ENCODE measurements at regions not wholly inside any gene's neighbourhood (a gene's known extent, or its start where the extent isn't known, plus 50 kb on each side); places are given as distances from the start of the nearest gene placed in this dataset.

DNA sequence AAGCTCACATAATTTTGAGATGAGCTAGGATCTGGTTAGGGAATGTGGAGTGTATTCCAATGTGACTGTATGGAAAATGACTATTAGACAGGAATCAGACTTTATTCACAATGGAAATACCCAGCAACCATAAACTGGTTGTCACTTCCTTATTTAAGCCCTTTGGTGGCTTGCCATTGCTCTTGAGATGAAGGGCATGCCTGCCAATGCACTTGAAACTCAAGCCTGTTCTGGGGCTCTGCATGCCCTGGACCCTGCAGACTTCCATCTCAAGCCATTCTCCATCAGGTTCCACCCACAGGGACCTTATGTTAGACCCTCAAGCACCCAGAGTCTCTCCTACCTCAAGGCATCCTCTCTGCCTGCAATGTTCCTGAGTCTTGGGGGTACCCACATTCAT lies 145.5 kb downstream of the MPP7 start:
- no peak overlapping the region for H3K4me3 ChIP-seq
- H3K4me2 ChIP-seq (ENCODE audit: insufficient read depth, low read length) = no peak overlapping the region
- TF ChIP-seq, protein P1, sequence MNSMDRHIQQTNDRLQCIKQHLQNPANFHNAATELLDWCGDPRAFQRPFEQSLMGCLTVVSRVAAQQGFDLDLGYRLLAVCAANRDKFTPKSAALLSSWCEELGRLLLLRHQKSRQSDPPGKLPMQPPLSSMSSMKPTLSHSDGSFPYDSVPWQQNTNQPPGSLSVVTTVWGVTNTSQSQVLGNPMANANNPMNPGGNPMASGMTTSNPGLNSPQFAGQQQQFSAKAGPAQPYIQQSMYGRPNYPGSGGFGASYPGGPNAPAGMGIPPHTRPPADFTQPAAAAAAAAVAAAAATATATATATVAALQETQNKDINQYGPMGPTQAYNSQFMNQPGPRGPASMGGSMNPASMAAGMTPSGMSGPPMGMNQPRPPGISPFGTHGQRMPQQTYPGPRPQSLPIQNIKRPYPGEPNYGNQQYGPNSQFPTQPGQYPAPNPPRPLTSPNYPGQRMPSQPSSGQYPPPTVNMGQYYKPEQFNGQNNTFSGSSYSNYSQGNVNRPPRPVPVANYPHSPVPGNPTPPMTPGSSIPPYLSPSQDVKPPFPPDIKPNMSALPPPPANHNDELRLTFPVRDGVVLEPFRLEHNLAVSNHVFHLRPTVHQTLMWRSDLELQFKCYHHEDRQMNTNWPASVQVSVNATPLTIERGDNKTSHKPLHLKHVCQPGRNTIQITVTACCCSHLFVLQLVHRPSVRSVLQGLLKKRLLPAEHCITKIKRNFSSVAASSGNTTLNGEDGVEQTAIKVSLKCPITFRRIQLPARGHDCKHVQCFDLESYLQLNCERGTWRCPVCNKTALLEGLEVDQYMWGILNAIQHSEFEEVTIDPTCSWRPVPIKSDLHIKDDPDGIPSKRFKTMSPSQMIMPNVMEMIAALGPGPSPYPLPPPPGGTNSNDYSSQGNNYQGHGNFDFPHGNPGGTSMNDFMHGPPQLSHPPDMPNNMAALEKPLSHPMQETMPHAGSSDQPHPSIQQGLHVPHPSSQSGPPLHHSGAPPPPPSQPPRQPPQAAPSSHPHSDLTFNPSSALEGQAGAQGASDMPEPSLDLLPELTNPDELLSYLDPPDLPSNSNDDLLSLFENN (IDR thresholded peaks at IDR 0.05; ENCODE audit: low read depth in 2 of 2, low read length in 2 of 2) = no peak
- TF ChIP-seq MBD2 (IDR thresholded peaks at IDR 0.05; ENCODE audit: borderline replicate concordance, low read depth) (no peak), ZZZ3 (IDR thresholded peaks at IDR 0.05) (no peak), CHD2 (IDR thresholded peaks at IDR 0.05; ENCODE audit: low read depth, low read length) (no peak), FOXP1 (CRISPR knock-in tag; IDR thresholded peaks at IDR 0.05) (no peak)
- TF ChIP-seq, protein P2, sequence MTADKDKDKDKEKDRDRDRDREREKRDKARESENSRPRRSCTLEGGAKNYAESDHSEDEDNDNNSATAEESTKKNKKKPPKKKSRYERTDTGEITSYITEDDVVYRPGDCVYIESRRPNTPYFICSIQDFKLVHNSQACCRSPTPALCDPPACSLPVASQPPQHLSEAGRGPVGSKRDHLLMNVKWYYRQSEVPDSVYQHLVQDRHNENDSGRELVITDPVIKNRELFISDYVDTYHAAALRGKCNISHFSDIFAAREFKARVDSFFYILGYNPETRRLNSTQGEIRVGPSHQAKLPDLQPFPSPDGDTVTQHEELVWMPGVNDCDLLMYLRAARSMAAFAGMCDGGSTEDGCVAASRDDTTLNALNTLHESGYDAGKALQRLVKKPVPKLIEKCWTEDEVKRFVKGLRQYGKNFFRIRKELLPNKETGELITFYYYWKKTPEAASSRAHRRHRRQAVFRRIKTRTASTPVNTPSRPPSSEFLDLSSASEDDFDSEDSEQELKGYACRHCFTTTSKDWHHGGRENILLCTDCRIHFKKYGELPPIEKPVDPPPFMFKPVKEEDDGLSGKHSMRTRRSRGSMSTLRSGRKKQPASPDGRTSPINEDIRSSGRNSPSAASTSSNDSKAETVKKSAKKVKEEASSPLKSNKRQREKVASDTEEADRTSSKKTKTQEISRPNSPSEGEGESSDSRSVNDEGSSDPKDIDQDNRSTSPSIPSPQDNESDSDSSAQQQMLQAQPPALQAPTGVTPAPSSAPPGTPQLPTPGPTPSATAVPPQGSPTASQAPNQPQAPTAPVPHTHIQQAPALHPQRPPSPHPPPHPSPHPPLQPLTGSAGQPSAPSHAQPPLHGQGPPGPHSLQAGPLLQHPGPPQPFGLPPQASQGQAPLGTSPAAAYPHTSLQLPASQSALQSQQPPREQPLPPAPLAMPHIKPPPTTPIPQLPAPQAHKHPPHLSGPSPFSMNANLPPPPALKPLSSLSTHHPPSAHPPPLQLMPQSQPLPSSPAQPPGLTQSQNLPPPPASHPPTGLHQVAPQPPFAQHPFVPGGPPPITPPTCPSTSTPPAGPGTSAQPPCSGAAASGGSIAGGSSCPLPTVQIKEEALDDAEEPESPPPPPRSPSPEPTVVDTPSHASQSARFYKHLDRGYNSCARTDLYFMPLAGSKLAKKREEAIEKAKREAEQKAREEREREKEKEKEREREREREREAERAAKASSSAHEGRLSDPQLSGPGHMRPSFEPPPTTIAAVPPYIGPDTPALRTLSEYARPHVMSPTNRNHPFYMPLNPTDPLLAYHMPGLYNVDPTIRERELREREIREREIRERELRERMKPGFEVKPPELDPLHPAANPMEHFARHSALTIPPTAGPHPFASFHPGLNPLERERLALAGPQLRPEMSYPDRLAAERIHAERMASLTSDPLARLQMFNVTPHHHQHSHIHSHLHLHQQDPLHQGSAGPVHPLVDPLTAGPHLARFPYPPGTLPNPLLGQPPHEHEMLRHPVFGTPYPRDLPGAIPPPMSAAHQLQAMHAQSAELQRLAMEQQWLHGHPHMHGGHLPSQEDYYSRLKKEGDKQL (CRISPR knock-in tag; IDR thresholded peaks at IDR 0.05; ENCODE audit: borderline replicate concordance) = no peak
- no peak for FAIRE-seq
- in situ Hi-C loops (cut with MboI) (no loop called here), intact Hi-C loops (cut with micrococcal nuclease) (no loop called here)
- no peaks in the 10 kb centered on the region for H3K9me1 ChIP-seq (ENCODE audit: control insufficient read depth, insufficient read depth, low read length)
- H3K79me2 ChIP-seq (ENCODE audit: control insufficient read depth, insufficient read depth, low read length) = no peaks in the 10 kb centered on the region
- H3K27me3 ChIP-seq (ENCODE audit: control insufficient read depth in 2 of 2, insufficient read depth in 2 of 2, low read length in 2 of 2) = no peaks in the 10 kb centered on the region
- H3K4me1 ChIP-seq (replicated peaks in 1 of 2; ENCODE audit: control insufficient read depth in 2 of 2, insufficient read depth in 2 of 2, low read length in 2 of 2) = no peaks in the 10 kb centered on the region
- ATAC-seq = no peak
- H2AFZ ChIP-seq (ENCODE audit: low read depth, low read length) = no peak overlapping the region
- H4K20me1 ChIP-seq (replicated peaks; ENCODE audit: control insufficient read depth, insufficient read depth, low read length) = no peaks in the 10 kb centered on the region
- ChIA-PET CTCF (ENCODE audit: low intra/inter-chr PET ratio) (no interaction called here), POLR2A (no interaction called here)
- BruUV-seq (replicated peaks) = no TSS peak
- DNase-seq (ENCODE audit: extremely low read depth in 1 of 4, low spot score in 3 of 4) = no peak
- H3K36me3 ChIP-seq (ENCODE audit: control insufficient read depth, insufficient read depth, low read length) = no peaks in the 10 kb centered on the region
- no peak overlapping the region for H3K9ac ChIP-seq (ENCODE audit: insufficient read depth in 1 of 2, low read depth in 2 of 2, low read length in 2 of 2)
- no peak overlapping the region for H3K27ac ChIP-seq (ENCODE audit: extremely low read depth, low read depth, low read length)
- H3K9me3 ChIP-seq (replicated peaks; ENCODE audit: control insufficient read depth, insufficient read depth, low read depth, low read length) = no peaks in the 10 kb centered on the region
